ENCODE measurements at regions not wholly inside any gene's neighbourhood (a gene's known extent, or its start where the extent isn't known, plus 50 kb on each side); places are given as distances from the start of the nearest gene placed in this dataset.

GRCh38 chr9:74255489-74255984 is 241.6 kb upstream of the RORB start:
- TF ChIP-seq POLR2AphosphoS5 (IDR thresholded peaks at IDR 0.05; ENCODE audit: low read depth, low read length) (no peak), REST (IDR thresholded peaks at IDR 0.05; ENCODE audit: insufficient read depth in 1 of 2, low read depth in 2 of 2, low read length in 2 of 2) (no peak), SIN3A (IDR thresholded peaks at IDR 0.05; ENCODE audit: borderline replicate concordance, insufficient read depth, low read length) (no peak), FOXP2 (optimal IDR thresholded peaks at IDR 0.05; ENCODE audit: borderline replicate concordance, extremely low read depth, extremely low read length, insufficient read depth) (no peak), TAF1 (IDR thresholded peaks at IDR 0.05; ENCODE audit: borderline replicate concordance, insufficient read depth, low read length) (no peak)

GRCh38 chr9:74275872-74276508 is 221.1 kb upstream of the RORB start:
- TF ChIP-seq REST (IDR thresholded peaks at IDR 0.05; ENCODE audit: insufficient read depth in 1 of 2, low read depth in 2 of 2, low read length in 2 of 2) = no peak
- TF ChIP-seq POLR2AphosphoS5 (IDR thresholded peaks at IDR 0.05; ENCODE audit: low read depth, low read length) = no peak
- no peak for TF ChIP-seq TAF1 (IDR thresholded peaks at IDR 0.05; ENCODE audit: borderline replicate concordance, insufficient read depth, low read length)

GRCh38 chr9:74277532-74277931 is 219.6 kb upstream of the RORB start:
- TF ChIP-seq FOXP2 (optimal IDR thresholded peaks at IDR 0.05; ENCODE audit: borderline replicate concordance, extremely low read depth, extremely low read length, insufficient read depth) (no peak), REST (IDR thresholded peaks at IDR 0.05; ENCODE audit: insufficient read depth in 1 of 2, low read depth in 2 of 2, low read length in 2 of 2) (no peak), POLR2AphosphoS5 (IDR thresholded peaks at IDR 0.05; ENCODE audit: low read depth, low read length) (no peak), SIN3A (IDR thresholded peaks at IDR 0.05; ENCODE audit: borderline replicate concordance, insufficient read depth, low read length) (no peak), TAF1 (IDR thresholded peaks at IDR 0.05; ENCODE audit: borderline replicate concordance, insufficient read depth, low read length) (no peak)

- no peak for TF ChIP-seq POLR2AphosphoS5 (IDR thresholded peaks at IDR 0.05; ENCODE audit: low read depth, low read length)
- no peak for TF ChIP-seq REST (IDR thresholded peaks at IDR 0.05; ENCODE audit: insufficient read depth in 1 of 2, low read depth in 2 of 2, low read length in 2 of 2)
- TF ChIP-seq FOXP2 (optimal IDR thresholded peaks at IDR 0.05; ENCODE audit: borderline replicate concordance, extremely low read depth, extremely low read length, insufficient read depth) = no peak
- TF ChIP-seq SIN3A (IDR thresholded peaks at IDR 0.05; ENCODE audit: borderline replicate concordance, insufficient read depth, low read length) = no peak
- TF ChIP-seq TAF1 (IDR thresholded peaks at IDR 0.05; ENCODE audit: borderline replicate concordance, insufficient read depth, low read length) = no peak
Measured at GRCh38 chr9:74281674-74282073, 215.5 kb upstream of the RORB start.

Measured in PFSK-1 (cell line).